NCI-H2196 treated with DMSO at 0.1 percent for 48 hours (cell line): ENCODE measurements at regions not wholly inside any gene's neighbourhood (a gene's known extent, or its start where the extent isn't known, plus 50 kb on each side); places are given as distances from the start of the nearest gene placed in this dataset.
"Not testable (repeated sequence)": the region's sequence is repeated elsewhere in the genome, so short reads cannot be mapped to it uniquely, and the experiment has no call there.

Source experiments
- DNase-seq: peaks from one replicate; lab custom pipeline; 2025; ENCODE audit not compliant: unreplicated experiment; lab: John Stamatoyannopoulos, UW

DNA sequence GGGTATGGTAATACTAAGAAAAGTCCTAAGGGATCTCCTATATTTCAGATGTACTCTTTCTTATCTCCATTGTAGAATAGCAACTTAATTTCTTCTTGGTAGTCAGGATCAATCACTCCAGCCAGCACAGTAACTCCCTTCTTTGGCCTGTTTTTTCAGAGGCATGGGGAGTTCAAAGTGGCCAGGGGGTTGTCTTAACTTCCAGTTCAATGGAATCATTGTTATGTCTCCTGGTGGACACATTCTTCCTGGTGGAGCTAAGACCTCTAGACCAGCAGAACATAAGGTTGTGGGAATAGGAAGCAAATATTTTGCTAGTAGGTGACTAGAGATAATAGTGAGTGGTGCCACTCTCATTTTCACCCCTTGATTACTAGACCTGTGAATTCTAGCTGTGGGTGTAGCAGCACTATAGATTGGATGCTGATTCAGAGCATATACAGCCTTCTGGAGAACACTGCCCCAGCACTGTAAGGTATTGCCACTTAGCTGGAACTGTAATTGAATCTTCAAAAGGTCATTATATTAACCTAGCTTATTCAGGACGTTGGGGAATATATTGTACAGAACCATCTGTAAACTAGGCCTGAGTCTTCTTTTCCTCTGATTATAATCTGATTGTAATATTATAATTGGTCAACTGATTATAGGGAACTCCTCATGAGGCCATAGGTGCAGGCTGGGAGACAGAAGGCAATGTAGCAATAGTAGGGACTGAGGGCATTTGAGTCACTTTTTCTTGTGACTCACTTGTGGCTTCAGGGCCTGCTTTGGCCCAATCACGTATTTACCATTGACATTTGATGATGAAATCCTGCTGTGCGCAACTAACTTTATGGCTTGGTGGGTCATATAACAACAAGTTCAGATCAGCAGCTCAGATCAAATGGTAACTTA, 60.2 kb upstream of the ATP2B1 start:
- DNase-seq = no peak

GRCh38 chr12:89765959-89766824, 57.6 kb upstream of the ATP2B1 start:
- no peak for DNase-seq

- not testable (repeated sequence) for DNase-seq
These were observed 55.5 kb upstream of the ATP2B1 start for GRCh38 chr12:89764164-89764563.

GRCh38 chr12:89762498-89763170, 54.0 kb upstream of the ATP2B1 start:
- no peak for DNase-seq

DNA sequence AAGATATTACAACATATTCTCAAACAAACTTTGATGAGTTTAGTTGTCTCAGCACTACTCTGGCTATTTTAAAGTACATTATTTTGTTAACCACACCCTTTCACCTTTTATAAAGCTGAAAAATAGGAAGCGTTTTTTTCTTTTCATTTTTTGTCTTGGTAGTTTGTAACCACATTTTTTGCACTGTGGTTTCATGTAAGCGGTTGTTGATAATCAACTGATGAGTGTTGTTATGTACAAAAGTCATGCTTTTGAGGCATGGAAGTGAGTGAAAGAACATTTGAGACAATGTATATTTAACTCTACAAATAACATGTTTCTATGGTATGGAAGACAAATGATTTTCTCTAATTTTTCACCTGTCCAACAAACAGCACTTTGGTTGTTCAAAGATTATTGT, 52.1 kb upstream of the ATP2B1 start:
- no peak for DNase-seq
